ENCODE measurements at regions not wholly inside any gene's neighbourhood (a gene's known extent, or its start where the extent isn't known, plus 50 kb on each side); places are given as distances from the start of the nearest gene placed in this dataset.

GRCh38 chr5:5588386-5588785 lies 165.9 kb downstream of the ICE1 start:
- no peaks in the 10 kb centered on the region for H3K9me3 Mint-ChIP-seq (ENCODE audit: low read depth)
- H3K27ac Mint-ChIP-seq: no peak overlapping the region
- H3K36me3 Mint-ChIP-seq (ENCODE audit: low read depth): no peaks in the 10 kb centered on the region
- H3K4me1 Mint-ChIP-seq: no peaks in the 10 kb centered on the region
- DNase-seq: no peak
- H3K27me3 Mint-ChIP-seq: peaks cover 2% of the 10 kb centered on the region
- H3K4me3 Mint-ChIP-seq: no peak overlapping the region
- intact Hi-C loops (cut with DNase I, micrococcal nuclease): no loop called here
- ChIA-PET CTCF (no interaction called here), POLR2A (no interaction called here)
- no peak for ATAC-seq

DNA sequence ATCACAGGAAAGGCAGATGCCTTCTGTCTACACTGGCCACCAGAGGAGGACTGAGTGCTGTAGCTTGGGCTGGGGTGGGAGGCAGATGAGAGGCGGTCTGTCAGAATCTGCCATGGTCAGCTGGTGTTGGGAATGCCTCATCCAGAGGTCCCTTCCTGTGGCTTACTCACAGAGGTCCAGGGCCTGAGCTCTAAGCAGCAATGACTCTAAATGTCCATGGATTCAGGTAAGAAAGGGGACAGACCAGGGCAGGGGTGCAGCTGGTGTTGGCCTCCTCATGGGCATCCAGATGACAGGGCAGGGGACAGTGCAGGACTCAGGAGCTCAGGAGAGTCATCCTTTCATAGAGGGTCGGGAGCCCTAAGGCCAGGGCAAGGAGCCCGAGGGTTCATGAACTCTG lies 165.0 kb downstream of the ICE1 start:
- H3K9me3 Mint-ChIP-seq (ENCODE audit: low read depth): no peaks in the 10 kb centered on the region
- DNase-seq (no peak), ATAC-seq (no peak)
- POLR2A ChIA-PET: no interaction called here
- intact Hi-C loops (cut with DNase I, micrococcal nuclease): no loop called here
- CTCF ChIA-PET: no interaction called here
- no peaks in the 10 kb centered on the region for H3K36me3 Mint-ChIP-seq (ENCODE audit: low read depth)
- H3K27me3 Mint-ChIP-seq: peaks cover 2% of the 10 kb centered on the region
- H3K4me1 Mint-ChIP-seq: no peaks in the 10 kb centered on the region
- no peak overlapping the region for H3K27ac Mint-ChIP-seq
- H3K4me3 Mint-ChIP-seq: no peak overlapping the region

GRCh38 chr5:5586721-5587120 lies 164.2 kb downstream of the ICE1 start:
- peaks cover 2% of the 10 kb centered on the region for H3K27me3 Mint-ChIP-seq
- H3K27ac Mint-ChIP-seq: no peak overlapping the region
- H3K9me3 Mint-ChIP-seq (ENCODE audit: low read depth): no peaks in the 10 kb centered on the region
- ChIA-PET CTCF (no interaction called here), POLR2A (no interaction called here)
- DNase-seq: no peak
- H3K4me1 Mint-ChIP-seq: no peaks in the 10 kb centered on the region
- H3K4me3 Mint-ChIP-seq: no peak overlapping the region
- H3K36me3 Mint-ChIP-seq (ENCODE audit: low read depth): no peaks in the 10 kb centered on the region
- intact Hi-C loops (cut with DNase I, micrococcal nuclease): no loop called here
- no peak for ATAC-seq

DNA sequence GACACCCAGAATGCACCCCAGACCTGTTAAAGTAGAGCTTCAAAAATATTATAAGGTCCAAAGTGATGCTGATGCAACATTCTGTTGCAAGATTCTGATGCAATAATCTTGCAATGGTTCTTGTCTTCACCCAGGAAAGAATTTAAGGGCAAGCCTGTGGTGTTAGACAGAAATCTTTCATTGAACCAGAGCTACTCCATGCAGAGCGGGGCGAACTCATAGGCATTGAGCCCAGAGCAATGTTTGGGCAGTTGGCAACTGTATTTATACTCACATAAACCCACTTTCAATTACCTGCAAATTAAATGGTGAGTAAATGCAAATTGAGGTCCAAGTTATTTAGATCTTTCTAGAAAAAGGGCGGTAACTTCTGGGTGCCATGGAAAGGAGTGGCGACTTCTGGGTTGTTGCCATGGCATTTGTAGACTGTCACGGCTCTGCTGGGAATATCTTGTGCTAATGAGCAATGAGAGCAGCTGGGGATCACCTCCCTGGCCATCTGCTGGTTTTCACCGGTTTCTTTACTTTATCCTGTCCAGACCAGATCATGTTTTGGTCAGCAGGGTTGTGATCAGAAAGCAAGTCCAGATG lies 163.4 kb downstream of the ICE1 start:
- H3K4me3 Mint-ChIP-seq: no peak overlapping the region
- no peaks in the 10 kb centered on the region for H3K9me3 Mint-ChIP-seq (ENCODE audit: low read depth)
- no peak for ATAC-seq
- peaks cover 2% of the 10 kb centered on the region for H3K27me3 Mint-ChIP-seq
- no peak for DNase-seq
- ChIA-PET POLR2A (no interaction called here), CTCF (no interaction called here)
- no peak overlapping the region for H3K27ac Mint-ChIP-seq
- H3K36me3 Mint-ChIP-seq (ENCODE audit: low read depth): no peaks in the 10 kb centered on the region
- intact Hi-C loops (cut with DNase I, micrococcal nuclease): no loop called here
- no peaks in the 10 kb centered on the region for H3K4me1 Mint-ChIP-seq

GRCh38 chr5:5584751-5585150 lies 162.3 kb downstream of the ICE1 start:
- CTCF ChIA-PET: interaction anchor here (0.6 kb wide), 1 partner anchor 749 kb away, joined by 3 read pairs; no protein-coding TSS in a partner anchor

DNA sequence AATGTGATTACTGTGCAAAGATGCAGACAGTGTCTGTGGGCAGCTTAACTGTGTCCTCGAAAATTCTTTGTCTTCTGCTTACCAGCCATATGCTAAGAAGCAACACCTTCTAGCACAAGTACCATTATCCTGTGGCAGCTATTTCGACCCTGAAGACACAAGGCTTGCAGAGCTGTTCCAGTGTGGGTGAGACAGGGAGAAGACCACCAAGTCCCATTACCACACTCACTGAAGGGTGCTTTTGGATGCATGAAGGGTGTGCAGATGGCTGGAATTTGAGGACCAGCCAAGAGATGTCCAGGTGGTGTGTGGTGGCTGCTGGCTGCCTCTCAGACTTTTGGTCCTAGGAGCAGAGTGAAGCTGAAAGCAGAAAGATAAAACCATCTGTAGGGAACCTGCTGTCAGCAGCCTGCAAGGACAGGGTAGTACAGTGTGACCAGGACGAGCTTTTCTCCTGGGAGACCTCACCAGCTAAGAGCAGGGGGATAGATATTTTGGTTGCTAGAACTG lies 161.8 kb downstream of the ICE1 start:
- CTCF ChIA-PET: interaction anchor here (0.6 kb wide), 1 partner anchor 85 kb away, joined by 3 read pairs; no protein-coding TSS in a partner anchor
- no peaks in the 10 kb centered on the region for H3K27me3 Mint-ChIP-seq
- H3K36me3 Mint-ChIP-seq (ENCODE audit: low read depth): no peaks in the 10 kb centered on the region
- POLR2A ChIA-PET: no interaction called here
- intact Hi-C loops (cut with DNase I, micrococcal nuclease): no loop called here
- no peaks in the 10 kb centered on the region for H3K4me1 Mint-ChIP-seq
- H3K4me3 Mint-ChIP-seq: no peak overlapping the region
- no peaks in the 10 kb centered on the region for H3K9me3 Mint-ChIP-seq (ENCODE audit: low read depth)
- ATAC-seq: no peak
- H3K27ac Mint-ChIP-seq: no peak overlapping the region
- DNase-seq: no peak

More at GRCh38 chr5:5584751-5585150, 162.3 kb downstream of the ICE1 start:
- H3K4me1 Mint-ChIP-seq: no peaks in the 10 kb centered on the region
- intact Hi-C loops (cut with DNase I, micrococcal nuclease): no loop called here
- no peaks in the 10 kb centered on the region for H3K36me3 Mint-ChIP-seq (ENCODE audit: low read depth)
- POLR2A ChIA-PET: no interaction called here
- H3K27ac Mint-ChIP-seq: no peak overlapping the region
- H3K27me3 Mint-ChIP-seq: no peaks in the 10 kb centered on the region
- no peaks in the 10 kb centered on the region for H3K9me3 Mint-ChIP-seq (ENCODE audit: low read depth)
- DNase-seq (no peak), ATAC-seq (no peak)
- H3K4me3 Mint-ChIP-seq: no peak overlapping the region

GRCh38 chr5:5583832-5584231 lies 161.4 kb downstream of the ICE1 start:
- intact Hi-C loops (cut with DNase I, micrococcal nuclease): no loop called here
- H3K27me3 Mint-ChIP-seq: no peaks in the 10 kb centered on the region
- no peaks in the 10 kb centered on the region for H3K9me3 Mint-ChIP-seq (ENCODE audit: low read depth)
- no peaks in the 10 kb centered on the region for H3K4me1 Mint-ChIP-seq
- H3K27ac Mint-ChIP-seq: no peak overlapping the region
- no peaks in the 10 kb centered on the region for H3K36me3 Mint-ChIP-seq (ENCODE audit: low read depth)
- CTCF ChIA-PET: interaction anchor here (0.6 kb wide), 1 partner anchor 85 kb away, joined by 3 read pairs; no protein-coding TSS in a partner anchor
- POLR2A ChIA-PET: no interaction called here
- ATAC-seq: no peak
- DNase-seq: no peak
- no peak overlapping the region for H3K4me3 Mint-ChIP-seq

DNA sequence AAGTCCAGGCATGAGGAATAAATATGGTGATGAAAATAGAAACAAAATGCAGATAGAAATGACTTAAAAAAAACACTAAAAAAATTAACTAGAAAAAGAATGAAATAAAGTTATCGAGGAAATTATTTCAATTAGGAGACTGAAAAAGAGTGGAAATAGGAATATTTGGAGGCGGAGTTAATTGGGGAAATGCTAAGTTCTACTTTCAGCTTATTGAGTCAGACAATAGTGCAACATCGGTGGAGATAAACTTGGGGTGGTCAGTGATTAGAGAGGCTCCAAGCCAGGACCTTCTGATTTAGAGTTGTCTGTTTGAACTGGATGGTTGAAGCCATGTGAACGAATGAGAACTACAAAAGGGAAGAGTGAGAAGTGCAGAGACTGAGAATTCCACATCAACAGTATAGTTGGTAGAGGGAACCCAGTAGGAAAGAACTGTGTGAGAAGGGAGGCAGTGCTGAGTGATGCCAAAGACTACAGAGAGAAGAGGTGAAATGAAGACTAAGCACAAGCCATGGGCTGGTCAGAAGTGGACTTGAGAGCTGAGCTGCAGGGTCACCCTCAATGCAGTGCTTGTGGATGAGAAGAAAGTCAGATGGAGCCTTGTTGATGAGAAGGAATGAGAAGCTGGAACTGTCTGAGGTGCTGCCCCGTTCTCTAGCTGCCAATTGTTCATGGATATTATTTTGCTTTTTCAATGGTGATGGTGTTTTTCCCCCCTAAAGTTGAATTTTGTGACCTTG lies 160.7 kb downstream of the ICE1 start:
- intact Hi-C loops (cut with DNase I, micrococcal nuclease): no loop called here
- no peak for ATAC-seq
- H3K27ac Mint-ChIP-seq: no peak overlapping the region
- no peaks in the 10 kb centered on the region for H3K4me1 Mint-ChIP-seq
- DNase-seq: no peak
- no peaks in the 10 kb centered on the region for H3K9me3 Mint-ChIP-seq (ENCODE audit: low read depth)
- no peak overlapping the region for H3K4me3 Mint-ChIP-seq
- POLR2A ChIA-PET: no interaction called here
- H3K27me3 Mint-ChIP-seq: no peaks in the 10 kb centered on the region
- CTCF ChIA-PET: no interaction called here
- no peaks in the 10 kb centered on the region for H3K36me3 Mint-ChIP-seq (ENCODE audit: low read depth)

DNA sequence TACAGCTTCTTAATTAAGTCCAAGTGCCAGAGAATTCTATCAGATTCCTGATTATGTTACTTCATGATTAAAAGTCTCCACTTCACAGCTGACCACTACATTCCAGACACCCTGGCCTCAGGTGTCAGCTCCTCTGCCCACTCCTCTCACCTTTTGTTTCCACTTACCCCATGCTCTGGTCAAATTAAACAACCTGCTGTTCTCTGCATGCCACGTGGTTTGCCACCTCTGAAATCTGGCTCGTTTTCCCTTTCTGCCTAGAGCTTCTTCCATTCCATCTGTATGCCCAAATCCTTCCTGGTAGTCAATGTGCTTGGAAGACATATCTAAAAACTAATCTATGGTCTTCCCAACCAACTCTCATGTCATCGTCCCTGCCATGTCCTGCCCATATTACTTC lies 158.6 kb downstream of the ICE1 start:
- ATAC-seq (no peak), DNase-seq (no peak)
- ChIA-PET CTCF (no interaction called here), POLR2A (no interaction called here)
- no peaks in the 10 kb centered on the region for H3K9me3 Mint-ChIP-seq (ENCODE audit: low read depth)
- no peaks in the 10 kb centered on the region for H3K4me1 Mint-ChIP-seq
- H3K27me3 Mint-ChIP-seq: no peaks in the 10 kb centered on the region
- intact Hi-C loops (cut with DNase I, micrococcal nuclease): no loop called here
- H3K36me3 Mint-ChIP-seq (ENCODE audit: low read depth): no peaks in the 10 kb centered on the region
- H3K27ac Mint-ChIP-seq: no peak overlapping the region
- H3K4me3 Mint-ChIP-seq: no peak overlapping the region

DNA sequence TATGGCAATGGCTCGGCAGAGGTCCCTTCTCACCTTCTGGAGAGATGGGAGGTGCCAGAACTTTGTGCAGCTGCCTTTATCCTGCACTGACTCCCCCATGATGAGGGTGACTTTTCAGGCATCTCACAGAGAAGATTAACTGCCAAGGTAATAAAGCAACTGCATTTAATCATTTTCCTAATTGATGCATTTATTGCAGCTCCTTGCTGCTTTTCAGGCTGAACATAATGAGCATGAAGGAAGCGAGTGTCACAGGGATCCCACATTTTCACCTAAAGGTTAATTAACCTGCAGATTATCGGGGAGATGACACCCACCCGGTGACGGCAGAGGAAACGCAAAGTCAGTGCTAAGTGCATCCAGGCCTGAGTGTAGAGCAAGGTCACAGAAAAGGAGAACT lies 154.3 kb downstream of the ICE1 start:
- ChIA-PET CTCF (no interaction called here), POLR2A (no interaction called here)
- DNase-seq (no peak), ATAC-seq (no peak)
- no peak overlapping the region for H3K4me3 Mint-ChIP-seq
- intact Hi-C loops (cut with DNase I, micrococcal nuclease): no loop called here
- no peaks in the 10 kb centered on the region for H3K36me3 Mint-ChIP-seq (ENCODE audit: low read depth)
- no peaks in the 10 kb centered on the region for H3K4me1 Mint-ChIP-seq
- H3K27ac Mint-ChIP-seq: no peak overlapping the region
- H3K9me3 Mint-ChIP-seq (ENCODE audit: low read depth): no peaks in the 10 kb centered on the region
- peaks cover 7% of the 10 kb centered on the region for H3K27me3 Mint-ChIP-seq

DNA sequence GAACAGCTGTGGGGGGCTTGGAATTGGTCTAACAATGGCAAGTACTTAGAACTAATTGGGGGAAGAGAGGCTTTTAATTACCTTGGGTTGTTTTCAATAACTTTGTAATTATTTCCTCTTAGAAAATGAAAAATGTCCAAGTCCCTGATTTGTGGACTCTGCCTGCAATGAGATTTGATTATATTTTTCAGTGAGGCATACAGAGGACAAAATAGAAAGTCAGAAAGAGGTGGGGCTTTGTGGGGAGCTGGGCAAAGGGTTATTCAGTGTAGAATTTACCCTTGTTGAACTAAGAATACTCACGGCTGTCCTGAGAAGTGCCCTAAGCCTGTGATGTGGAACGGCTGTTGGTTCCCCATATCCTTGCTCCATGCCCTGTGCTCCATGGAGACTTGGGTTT lies 153.0 kb downstream of the ICE1 start:
- Mint-ChIP-seq H3K36me3 (ENCODE audit: low read depth) (no peaks in the 10 kb centered on the region), H3K4me3 (no peak overlapping the region), H3K27me3 (peaks cover 7% of the 10 kb centered on the region), H3K27ac (no peak overlapping the region), H3K4me1 (no peaks in the 10 kb centered on the region), H3K9me3 (ENCODE audit: low read depth) (no peaks in the 10 kb centered on the region)
- intact Hi-C loops (cut with DNase I, micrococcal nuclease): no loop called here
- DNase-seq (no peak), ATAC-seq (no peak)
- POLR2A ChIA-PET: no interaction called here
- CTCF ChIA-PET: no interaction called here

DNA sequence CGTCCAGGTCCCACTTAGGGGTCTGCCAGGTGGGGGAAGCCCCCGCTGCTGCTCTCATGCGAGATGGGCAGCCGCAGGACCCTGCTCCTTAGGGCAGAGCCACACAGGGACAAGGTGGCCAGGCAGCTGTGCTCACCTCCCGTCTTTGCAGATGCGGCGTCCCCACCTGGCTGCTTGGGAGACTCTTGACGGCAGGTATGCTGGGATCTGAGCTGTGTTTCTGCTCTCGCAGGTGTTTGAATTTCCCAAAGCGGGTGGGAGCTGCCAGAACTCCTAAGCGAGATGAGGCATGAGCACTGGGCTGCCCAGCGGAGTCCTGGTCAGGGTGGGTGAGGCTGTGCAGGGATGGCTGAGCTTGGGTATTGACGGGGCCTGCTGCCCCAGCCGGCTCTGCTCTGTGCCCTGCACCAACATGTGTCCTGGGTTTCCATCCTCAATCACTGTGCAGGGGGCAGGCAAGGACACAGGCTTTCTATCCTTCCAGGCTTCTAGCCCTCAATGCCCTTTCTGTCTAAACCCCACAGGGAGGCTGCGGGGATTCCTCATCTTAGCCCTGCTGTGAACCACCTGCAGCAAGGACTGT lies 151.4 kb downstream of the ICE1 start:
- Mint-ChIP-seq H3K9me3 (ENCODE audit: low read depth) (no peaks in the 10 kb centered on the region), H3K4me3 (no peak overlapping the region), H3K27ac (no peak overlapping the region), H3K4me1 (no peaks in the 10 kb centered on the region), H3K36me3 (ENCODE audit: low read depth) (no peaks in the 10 kb centered on the region), H3K27me3 (peaks cover 7% of the 10 kb centered on the region)
- intact Hi-C loops (cut with DNase I, micrococcal nuclease): no loop called here
- ChIA-PET CTCF (no interaction called here), POLR2A (no interaction called here)
- DNase-seq (no peak), ATAC-seq (no peak)

All from activated CD4-positive, alpha-beta T cell treated with anti-CD3 and anti-CD28 coated beads for 36 hours (primary cell).